Ovary (tissue), 3 donors: ENCODE measurements at regions not wholly inside any gene's neighbourhood (a gene's known extent, or its start where the extent isn't known, plus 50 kb on each side); places are given as distances from the start of the nearest gene placed in this dataset.
"Not testable (repeated sequence)": the region's sequence is repeated elsewhere in the genome, so short reads cannot be mapped to it uniquely, and the experiment has no call there.

ENCODE experiments used
- EP300 ChIP-seq: sonication (generic); formaldehyde crosslinking; IDR thresholded peaks from one replicate; pipeline ENCODE4 v1.6.1; 2017; ENCODE audit warnings: antibody characterized with exemption
- POLR2A ChIP-seq: fragments of 450-650 bp; IDR thresholded peaks from one replicate; pipeline ENCODE4 v1.6.1; 2017; ENCODE audit warnings: antibody characterized with exemption, mild to moderate bottlenecking, moderate library complexity
- TF ChIP-seq, protein P1 (sequence below), 3 donors: fragments of 450-650 bp in 2 of 3; fragments of 200-600 bp in 1 of 3; IDR thresholded peaks; one replicate each; pipeline versions ENCODE4 v1.5.1 to v1.8.0; 2016 to 2022; ENCODE audit warnings: antibody characterized with exemption in 3 of 3, mild to moderate bottlenecking in 1 of 3
- donor health status: DM: no; HTN: no; CAD: no.

DNA sequence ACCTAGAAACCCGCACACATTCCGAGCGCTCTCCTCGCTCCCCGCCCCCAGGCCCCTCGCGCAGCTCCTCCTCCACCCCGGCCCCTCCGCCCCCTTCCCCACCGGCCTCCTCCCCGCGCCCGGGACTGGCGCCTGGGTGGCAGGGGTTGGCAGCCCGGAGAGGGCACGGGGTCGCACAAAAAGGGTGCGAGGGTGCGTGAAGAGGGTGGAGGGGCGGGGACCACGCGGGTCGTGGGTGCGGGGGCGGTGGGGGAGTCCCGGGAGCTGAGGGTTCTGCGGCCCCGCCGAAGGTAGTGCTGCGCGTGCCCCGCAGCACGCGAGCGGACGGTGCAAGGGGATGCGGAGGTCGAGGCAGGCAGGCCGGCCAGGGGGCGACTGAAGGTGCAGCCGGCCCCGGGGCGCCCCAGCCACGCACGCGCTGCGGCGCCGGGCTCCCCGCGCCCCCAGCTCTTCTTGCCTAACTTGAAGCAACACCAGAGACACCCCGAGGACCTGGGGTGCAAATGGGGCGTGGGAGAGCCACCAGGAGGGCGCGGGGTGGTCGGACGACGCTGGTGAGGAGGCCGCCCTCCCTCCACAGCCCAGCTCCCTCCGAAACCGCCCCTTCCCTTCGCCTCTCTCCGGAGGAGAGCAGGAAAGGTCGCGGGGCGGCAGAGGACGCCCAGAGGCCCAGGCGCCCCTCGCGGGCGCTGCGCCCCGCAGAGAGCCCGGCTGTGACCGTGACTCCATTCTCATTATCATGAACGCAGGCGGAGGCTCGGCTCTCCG, 174.7 kb downstream of the ATP6V0E2 start:
- TF ChIP-seq, protein P1, sequence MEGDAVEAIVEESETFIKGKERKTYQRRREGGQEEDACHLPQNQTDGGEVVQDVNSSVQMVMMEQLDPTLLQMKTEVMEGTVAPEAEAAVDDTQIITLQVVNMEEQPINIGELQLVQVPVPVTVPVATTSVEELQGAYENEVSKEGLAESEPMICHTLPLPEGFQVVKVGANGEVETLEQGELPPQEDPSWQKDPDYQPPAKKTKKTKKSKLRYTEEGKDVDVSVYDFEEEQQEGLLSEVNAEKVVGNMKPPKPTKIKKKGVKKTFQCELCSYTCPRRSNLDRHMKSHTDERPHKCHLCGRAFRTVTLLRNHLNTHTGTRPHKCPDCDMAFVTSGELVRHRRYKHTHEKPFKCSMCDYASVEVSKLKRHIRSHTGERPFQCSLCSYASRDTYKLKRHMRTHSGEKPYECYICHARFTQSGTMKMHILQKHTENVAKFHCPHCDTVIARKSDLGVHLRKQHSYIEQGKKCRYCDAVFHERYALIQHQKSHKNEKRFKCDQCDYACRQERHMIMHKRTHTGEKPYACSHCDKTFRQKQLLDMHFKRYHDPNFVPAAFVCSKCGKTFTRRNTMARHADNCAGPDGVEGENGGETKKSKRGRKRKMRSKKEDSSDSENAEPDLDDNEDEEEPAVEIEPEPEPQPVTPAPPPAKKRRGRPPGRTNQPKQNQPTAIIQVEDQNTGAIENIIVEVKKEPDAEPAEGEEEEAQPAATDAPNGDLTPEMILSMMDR (IDR thresholded peaks at IDR 0.05), result not testable (repeated sequence)
- TF ChIP-seq EP300, POLR2A: not testable (repeated sequence)
